Amniotic epithelial cell (primary cell): ENCODE measurements at regions not wholly inside any gene's neighbourhood (a gene's known extent, or its start where the extent isn't known, plus 50 kb on each side); places are given as distances from the start of the nearest gene placed in this dataset.

Source experiments
- DNase-seq: peaks from one replicate; pipeline ENCODE4 v3.0.0-alpha.2; 2010; ENCODE audit warnings: low read depth

- DNase-seq: no peak
Measured at GRCh38 chrX:131703646-131704045, 159.8 kb downstream of the OR13H1 start.

- no peak for DNase-seq
Measured at GRCh38 chrX:131704136-131704695, 160.3 kb downstream of the OR13H1 start.

- no peak for DNase-seq
Measured at GRCh38 chrX:131709553-131709952, 165.7 kb downstream of the OR13H1 start.

- no peak for DNase-seq
Measured at GRCh38 chrX:131711478-131711867, 167.6 kb downstream of the OR13H1 start.

DNA sequence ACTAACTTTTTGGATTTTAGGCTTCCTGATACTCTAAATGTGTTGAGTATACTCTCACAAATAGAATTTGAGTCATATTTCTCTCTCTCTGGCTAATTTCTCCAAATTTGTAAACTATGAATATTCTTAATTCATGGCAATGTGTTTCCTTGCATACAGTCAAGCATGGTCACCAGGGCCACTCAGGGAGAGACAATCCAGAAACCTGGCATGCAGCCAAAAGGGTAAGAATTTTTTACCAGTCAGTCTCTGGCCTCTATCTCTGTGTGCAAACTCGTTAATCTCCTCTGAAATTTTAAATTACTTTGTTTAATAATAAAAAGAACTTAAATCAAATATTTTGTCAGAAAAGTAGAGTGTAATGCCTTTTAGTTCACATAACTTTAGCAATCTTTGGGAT lies 179.8 kb downstream of the OR13H1 start:
- DNase-seq: no peak

- DNase-seq: no peak
Measured at GRCh38 chrX:131724292-131724691, 180.4 kb downstream of the OR13H1 start.

DNA sequence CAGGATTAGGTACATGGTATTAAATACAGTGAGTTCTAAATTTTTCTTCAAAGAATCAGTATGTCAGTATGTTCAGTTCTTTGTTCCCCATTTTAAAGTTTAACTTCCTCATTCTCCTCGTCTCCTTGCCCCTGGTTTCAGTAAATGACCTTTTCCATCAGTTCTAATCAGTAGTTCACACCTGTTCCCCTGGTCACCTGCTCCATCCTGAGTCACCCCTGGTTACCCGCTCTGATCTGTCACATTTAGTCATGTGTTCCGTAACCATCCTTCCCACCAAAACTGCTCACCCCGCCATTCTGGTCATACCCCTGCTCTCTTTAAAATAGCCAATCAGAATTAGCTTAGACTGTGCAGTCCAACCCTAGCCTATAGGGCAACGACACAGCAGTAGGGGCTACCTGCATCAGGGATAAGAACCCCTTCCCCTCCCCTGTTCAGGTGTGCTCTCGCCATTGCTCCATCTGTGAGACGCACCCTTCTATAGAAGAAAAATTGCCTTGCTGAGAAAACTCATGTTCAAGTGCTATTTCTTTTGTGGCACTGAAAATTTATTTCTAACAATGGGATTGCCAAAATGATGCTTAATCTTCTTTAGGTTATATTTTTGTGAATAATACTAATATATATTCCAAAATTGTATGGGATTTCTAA lies 181.3 kb downstream of the OR13H1 start:
- DNase-seq: no peak

- DNase-seq: no peak
Measured at GRCh38 chrX:131727778-131728177, 183.9 kb downstream of the OR13H1 start.

DNA sequence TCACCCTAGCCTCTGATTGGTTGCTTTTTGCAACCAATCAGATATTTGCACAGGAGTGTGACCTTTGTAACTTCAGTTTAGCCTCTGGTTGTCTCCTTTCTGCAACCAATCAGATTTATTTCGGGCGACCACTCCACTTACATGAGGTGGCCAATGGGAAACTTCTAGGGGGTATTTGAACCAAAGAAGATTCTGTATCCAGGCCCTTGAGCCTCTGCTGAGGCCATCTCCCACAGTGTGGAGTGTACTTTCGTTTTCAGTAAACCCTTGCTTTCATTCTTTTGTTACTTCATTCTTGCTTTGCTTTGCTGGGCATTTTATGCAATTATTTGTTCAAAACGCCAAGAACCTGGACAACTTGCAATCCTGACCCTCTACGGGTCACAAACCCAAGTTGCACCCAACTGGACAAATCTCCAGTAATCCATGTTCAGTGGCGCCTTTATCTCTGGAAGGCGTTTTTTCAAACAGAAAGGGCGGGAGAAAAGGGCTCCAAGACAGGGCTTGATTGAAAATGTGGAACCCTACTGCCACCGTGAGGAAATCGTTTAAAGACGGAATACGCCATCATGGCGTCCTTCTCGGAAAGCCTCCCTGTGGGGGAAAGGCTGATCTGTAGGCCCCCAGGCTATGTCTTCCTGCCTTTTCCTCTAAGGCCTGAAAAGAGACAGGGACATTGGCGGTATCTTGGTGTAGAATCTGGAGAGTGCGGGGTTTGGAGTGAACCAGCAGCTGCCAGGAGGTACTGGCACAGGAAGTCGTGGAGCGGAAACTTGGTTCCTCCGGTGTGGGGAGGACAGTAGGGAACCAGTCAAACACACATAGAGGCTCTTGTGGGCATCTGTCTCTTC lies 184.6 kb downstream of the OR13H1 start:
- no peak for DNase-seq

- DNase-seq: no peak
Measured at GRCh38 chrX:131729295-131729694, 185.4 kb downstream of the OR13H1 start.

DNA sequence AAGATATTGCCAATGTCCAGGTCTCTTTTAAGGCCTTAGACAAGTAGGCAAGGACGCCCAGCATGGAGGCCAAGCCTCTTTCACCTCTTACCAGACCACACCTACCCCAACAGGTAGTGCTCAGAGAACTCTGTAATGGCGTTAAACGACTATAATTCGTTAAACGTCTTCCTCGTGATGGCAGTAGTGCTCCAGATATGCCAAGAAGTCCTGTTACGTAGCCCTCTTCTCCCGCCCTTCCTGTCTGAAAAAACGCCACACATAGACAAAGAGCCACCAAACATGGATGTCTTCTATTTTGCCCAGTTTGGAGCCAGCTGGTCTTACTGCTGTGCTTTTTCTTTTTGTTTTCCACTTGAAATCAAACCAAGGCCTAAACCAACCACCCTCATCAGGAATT lies 190.7 kb downstream of the OR13H1 start:
- no peak for DNase-seq

DNA sequence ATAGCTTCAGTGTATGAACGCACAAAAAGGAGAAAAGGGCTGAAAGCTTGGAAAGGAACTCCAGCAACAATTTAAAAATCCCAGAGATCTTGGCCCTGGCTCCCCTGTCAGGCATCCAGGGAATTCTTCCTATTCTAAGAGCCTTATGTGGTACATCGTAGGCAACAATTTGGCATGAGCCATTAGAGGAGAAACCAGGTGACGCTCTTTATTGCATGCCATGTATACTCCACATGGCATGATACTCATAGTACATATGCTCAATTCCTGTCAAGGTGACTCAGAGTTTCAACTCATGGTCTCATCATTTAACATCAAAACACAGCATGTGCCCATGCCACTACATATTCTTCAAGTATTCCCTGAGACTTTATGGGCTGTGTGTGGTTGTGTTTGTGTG lies 191.3 kb downstream of the OR13H1 start:
- DNase-seq: no peak

GRCh38 chrX:131739823-131740222 lies 195.9 kb downstream of the OR13H1 start:
- peak; percentile 7 for DNase-seq

DNA sequence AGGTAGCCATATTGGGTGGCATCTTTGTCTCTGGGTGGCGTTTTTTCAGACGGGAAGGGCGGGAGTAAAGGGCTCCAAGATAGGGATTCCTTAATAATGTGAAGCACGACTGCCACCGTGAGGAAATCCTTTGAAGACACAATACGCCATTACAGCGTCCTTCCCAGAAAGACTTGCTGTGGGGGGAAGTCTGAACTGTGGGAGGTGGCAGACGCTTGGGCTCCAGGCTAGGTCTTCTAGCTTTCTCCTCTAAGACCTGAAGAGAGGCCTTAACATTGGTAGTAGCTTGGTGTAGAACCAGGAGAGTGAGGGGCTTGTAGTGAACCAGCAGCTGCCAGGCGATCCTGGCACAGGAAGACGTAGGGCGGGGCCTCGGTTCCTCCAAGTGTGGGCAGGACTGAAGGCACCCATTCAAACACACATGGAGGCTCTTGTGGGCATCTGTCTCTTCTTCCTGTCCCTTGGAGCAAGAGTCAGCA lies 197.3 kb downstream of the OR13H1 start:
- DNase-seq: no peak

GRCh38 chrX:131745942-131746489 lies 202.1 kb downstream of the OR13H1 start:
- no peak for DNase-seq

DNA sequence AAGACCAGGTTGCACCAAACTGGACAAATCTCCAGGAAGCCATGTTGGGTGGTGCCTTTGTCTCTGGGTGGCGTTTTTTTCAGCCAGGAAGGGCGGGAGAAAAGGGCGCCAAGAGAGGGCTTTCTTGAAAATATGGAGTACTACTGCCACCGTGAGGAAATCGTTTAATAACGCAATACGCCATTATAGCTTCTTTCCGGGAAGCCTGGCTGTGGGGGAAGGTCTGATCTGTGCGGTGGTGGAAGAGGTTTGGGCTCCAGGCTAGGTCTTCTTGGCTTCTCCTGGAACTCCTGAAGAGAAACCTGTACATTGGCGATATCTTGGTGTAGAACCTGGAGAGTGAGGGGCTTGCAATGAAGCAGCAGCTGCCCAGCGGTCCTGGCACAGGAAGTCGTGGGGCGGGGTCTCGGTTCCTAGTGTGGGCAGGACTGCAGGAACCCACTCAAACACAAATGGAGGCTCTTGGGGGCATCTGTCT lies 202.7 kb downstream of the OR13H1 start:
- no peak for DNase-seq

DNA sequence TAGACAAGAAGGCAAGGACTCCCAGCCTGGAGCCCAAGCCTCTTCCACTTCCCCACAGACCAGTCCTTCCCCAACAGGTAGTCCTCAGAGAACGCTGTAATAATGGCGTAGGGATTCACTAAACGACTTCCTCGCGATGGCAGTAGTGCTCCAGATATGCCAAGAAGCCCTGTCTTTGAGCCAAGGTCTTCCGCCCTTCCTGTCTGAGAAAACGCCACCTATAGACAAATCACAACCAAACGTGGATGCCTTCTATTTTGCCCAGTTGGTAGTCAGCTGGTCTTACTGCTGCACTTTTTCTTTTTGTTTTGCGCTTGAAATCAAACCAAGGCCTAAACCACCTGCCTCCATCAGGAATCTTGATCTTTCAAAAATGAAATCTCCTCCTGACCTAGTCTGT lies 203.3 kb downstream of the OR13H1 start:
- no peak for DNase-seq

- DNase-seq: no peak
Measured at GRCh38 chrX:131752493-131753198, 208.8 kb downstream of the OR13H1 start.

GRCh38 chrX:131762802-131763234 lies 218.9 kb downstream of the OR13H1 start:
- no peak for DNase-seq

- no peak for DNase-seq
Measured at GRCh38 chrX:131763674-131764073, 219.8 kb downstream of the OR13H1 start.

- DNase-seq: no peak
Measured at GRCh38 chrX:131764216-131764615, 220.3 kb downstream of the OR13H1 start.
